Gastroesophageal sphincter (tissue), 3 donors: ENCODE measurements at regions not wholly inside any gene's neighbourhood (a gene's known extent, or its start where the extent isn't known, plus 50 kb on each side); places are given as distances from the start of the nearest gene placed in this dataset.

Source experiments
- CTCF ChIP-seq, 4 experiments: fragments of 200-600 bp in 2 of 4; fragments of 450-650 bp in 2 of 4; sonication (generic) in 1 of 4; IDR thresholded peaks; one replicate each; pipeline ENCODE4 v1.5.1; 2017 to 2019; ENCODE audit warnings: antibody characterized with exemption in 4 of 4, mild to moderate bottlenecking in 2 of 4, moderate library complexity in 2 of 4
- EP300 ChIP-seq: sonication (generic); formaldehyde crosslinking; IDR thresholded peaks from one replicate; pipeline ENCODE4 v1.6.1; 2017; ENCODE audit warnings: antibody characterized with exemption, mild to moderate bottlenecking
- POLR2A ChIP-seq, 2 donors: fragments of 450-650 bp; IDR thresholded peaks; one replicate each; pipeline ENCODE4 v1.6.1; 2017; ENCODE audit warnings: antibody characterized with exemption in 2 of 2, mild to moderate bottlenecking in 2 of 2, moderate library complexity in 1 of 2
- POLR2AphosphoS5 ChIP-seq: sonication (generic); formaldehyde crosslinking; IDR thresholded peaks from one replicate; pipeline ENCODE4 v1.6.1; 2017; ENCODE audit warnings: antibody characterized with exemption

- TF ChIP-seq CTCF (IDR thresholded peaks at IDR 0.05) (no peak), POLR2A (IDR thresholded peaks at IDR 0.05) (no peak), POLR2AphosphoS5 (no peak), EP300 (no peak)
These were observed 258.0 kb upstream of the PLEKHG7 start for GRCh38 chr12:92444763-92445162.
